Lower leg skin (tissue), 3 donors: ENCODE measurements at regions not wholly inside any gene's neighbourhood (a gene's known extent, or its start where the extent isn't known, plus 50 kb on each side); places are given as distances from the start of the nearest gene placed in this dataset.

ENCODE experiments used
- POLR2A ChIP-seq, 2 donors: fragments of 450-650 bp; IDR thresholded peaks; one replicate each; pipeline ENCODE4 v1.6.1; 2016 to 2017; ENCODE audit warnings: antibody characterized with exemption in 2 of 2, mild to moderate bottlenecking in 1 of 2, moderate library complexity in 1 of 2
- TF ChIP-seq, protein P1 (sequence below), 3 donors: fragments of 450-650 bp; IDR thresholded peaks; one replicate each; pipeline ENCODE4 v1.5.1; 2016; ENCODE audit warnings: antibody characterized with exemption in 3 of 3, mild to moderate bottlenecking in 3 of 3, moderate library complexity in 2 of 3

DNA sequence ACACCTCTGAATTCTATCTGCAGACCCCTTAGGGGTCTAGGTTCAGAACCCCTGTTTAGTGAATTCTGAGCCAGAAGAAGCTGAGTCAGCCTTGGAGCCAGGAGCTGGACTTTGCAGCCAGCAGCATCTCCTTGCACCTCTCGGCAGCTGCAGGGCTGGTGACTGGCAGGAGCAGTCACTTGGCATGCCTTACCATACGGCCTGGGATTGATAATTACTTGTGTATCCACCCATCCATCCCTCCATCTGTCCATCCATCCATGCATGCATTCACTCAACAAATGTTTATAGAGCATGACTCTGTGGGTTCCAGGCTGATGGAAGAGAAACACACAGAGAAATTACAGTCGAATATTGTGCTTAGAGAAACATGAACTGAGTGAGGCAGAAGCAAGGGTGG lies 67.5 kb upstream of the PRIMA1 start:
- TF ChIP-seq, protein P1, sequence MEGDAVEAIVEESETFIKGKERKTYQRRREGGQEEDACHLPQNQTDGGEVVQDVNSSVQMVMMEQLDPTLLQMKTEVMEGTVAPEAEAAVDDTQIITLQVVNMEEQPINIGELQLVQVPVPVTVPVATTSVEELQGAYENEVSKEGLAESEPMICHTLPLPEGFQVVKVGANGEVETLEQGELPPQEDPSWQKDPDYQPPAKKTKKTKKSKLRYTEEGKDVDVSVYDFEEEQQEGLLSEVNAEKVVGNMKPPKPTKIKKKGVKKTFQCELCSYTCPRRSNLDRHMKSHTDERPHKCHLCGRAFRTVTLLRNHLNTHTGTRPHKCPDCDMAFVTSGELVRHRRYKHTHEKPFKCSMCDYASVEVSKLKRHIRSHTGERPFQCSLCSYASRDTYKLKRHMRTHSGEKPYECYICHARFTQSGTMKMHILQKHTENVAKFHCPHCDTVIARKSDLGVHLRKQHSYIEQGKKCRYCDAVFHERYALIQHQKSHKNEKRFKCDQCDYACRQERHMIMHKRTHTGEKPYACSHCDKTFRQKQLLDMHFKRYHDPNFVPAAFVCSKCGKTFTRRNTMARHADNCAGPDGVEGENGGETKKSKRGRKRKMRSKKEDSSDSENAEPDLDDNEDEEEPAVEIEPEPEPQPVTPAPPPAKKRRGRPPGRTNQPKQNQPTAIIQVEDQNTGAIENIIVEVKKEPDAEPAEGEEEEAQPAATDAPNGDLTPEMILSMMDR (IDR thresholded peaks at IDR 0.05), result no peak
- TF ChIP-seq POLR2A (IDR thresholded peaks at IDR 0.05), result no peak
